Fibroblast of the aortic adventitia (primary cell): ENCODE measurements at regions not wholly inside any gene's neighbourhood (a gene's known extent, or its start where the extent isn't known, plus 50 kb on each side); places are given as distances from the start of the nearest gene placed in this dataset.

Source experiments
- DNase-seq: peaks from one replicate; pipeline ENCODE4 v3.0.0-alpha.2; 2010; ENCODE audit warnings: low read depth
- H3K4me3 ChIP-seq: 2 replicates; pipeline ENCODE4 v1.5.1; 2011; ENCODE audit warnings: low read depth, mild to moderate bottlenecking, control low read depth, low read length, moderate library complexity
- CTCF ChIP-seq: IDR thresholded peaks from 2 replicates; pipeline ENCODE4 v1.5.1; 2011; ENCODE audit warnings: mild to moderate bottlenecking, low read length, control low read depth, inconsistent platforms; ENCODE audit not compliant: insufficient read depth

- no peak for DNase-seq
- no peak overlapping the region for H3K4me3 ChIP-seq
- no peak for TF ChIP-seq CTCF
These were observed 336.0 kb downstream of the ADCYAP1 start for GRCh38 chr18:1240701-1241100.

- TF ChIP-seq CTCF, result no peak
- no peak for DNase-seq
- H3K4me3 ChIP-seq, result no peak overlapping the region
These were observed 339.9 kb downstream of the ADCYAP1 start for GRCh38 chr18:1244397-1245122.

- no peak for TF ChIP-seq CTCF
- H3K4me3 ChIP-seq, result no peak overlapping the region
- no peak for DNase-seq
These were observed 342.2 kb downstream of the ADCYAP1 start for GRCh38 chr18:1246827-1247226.

GRCh38 chr18:1252534-1252933 is 347.9 kb downstream of the ADCYAP1 start:
- no peak for TF ChIP-seq CTCF
- DNase-seq, result no peak
- no peak overlapping the region for H3K4me3 ChIP-seq

GRCh38 chr18:1252936-1253335 is 348.3 kb downstream of the ADCYAP1 start:
- no peak for DNase-seq
- TF ChIP-seq CTCF, result no peak
- no peak overlapping the region for H3K4me3 ChIP-seq

- no peak for DNase-seq
- TF ChIP-seq CTCF, result no peak
- H3K4me3 ChIP-seq, result no peak overlapping the region
These were observed 349.2 kb downstream of the ADCYAP1 start for GRCh38 chr18:1253827-1254226.

GRCh38 chr18:1261054-1261453 is 356.4 kb downstream of the ADCYAP1 start:
- DNase-seq, result no peak
- H3K4me3 ChIP-seq, result no peak overlapping the region
- no peak for TF ChIP-seq CTCF
